WTC11 (cell line): ENCODE measurements at regions not wholly inside any gene's neighbourhood (a gene's known extent, or its start where the extent isn't known, plus 50 kb on each side); places are given as distances from the start of the nearest gene placed in this dataset.

Experiments used
- ATAC-seq: fragments of 200-7000 bp; cut with Tn5 transposase; 2 replicates; pipeline ENCODE4 v1.10.0; 2021; ENCODE audit warnings: mild to moderate bottlenecking, moderate library complexity
- CTCF ChIA-PET: fragments of 300-600 bp; sonication (Branson Sonifier 250); formaldehyde crosslinking; loops from one replicate; lab custom pipeline; 2021; ENCODE audit warnings: antibody characterized with exemption; lab: Charles Lee
- POLR2A ChIA-PET: fragments of 350-600 bp; sonication (Branson Sonifier 250); formaldehyde crosslinking; loops from one replicate; lab custom pipeline; 2021; ENCODE audit warnings: antibody characterized with exemption; lab: Charles Lee
- DNase-seq: peaks from one replicate; pipeline ENCODE4 v3.0.0; 2021; ENCODE audit warnings: low spot score
- H3K27ac Mint-ChIP-seq: 2 replicates; pipeline ENCODE4 v1.8.0; 2021; ENCODE audit warnings: mixed read lengths
- H3K27me3 Mint-ChIP-seq: 2 replicates; pipeline ENCODE4 v1.8.0; 2021; ENCODE audit warnings: low read depth, mild to moderate bottlenecking, moderate library complexity, mixed read lengths
- H3K36me3 Mint-ChIP-seq: 2 replicates; pipeline ENCODE4 v1.8.0; 2021; ENCODE audit warnings: mixed read lengths
- H3K4me1 Mint-ChIP-seq: 2 replicates; pipeline ENCODE4 v1.8.0; 2022; ENCODE audit warnings: mixed read lengths
- H3K4me3 Mint-ChIP-seq: 2 replicates; pipeline ENCODE4 v1.8.0; 2021; ENCODE audit warnings: mild to moderate bottlenecking, moderate library complexity, mixed read lengths
- H3K9me3 Mint-ChIP-seq: 2 replicates; pipeline ENCODE4 v1.8.0; 2021; ENCODE audit warnings: mixed read lengths
- ATF1 ChIP-seq: sonication (generic); formaldehyde crosslinking; IDR thresholded peaks from 2 replicates; pipeline ENCODE4 v1.8.1; 2023; ENCODE audit warnings: mild to moderate bottlenecking, moderate library complexity, missing genetic modification reagents
- EMX1 ChIP-seq: fragments of 250-450 bp; sonication (Bioruptor Pico); IDR thresholded peaks from 2 replicates; pipeline ENCODE4 v1.8.0; 2021; ENCODE audit warnings: mild to moderate bottlenecking
- ETV6 ChIP-seq: sonication (generic); formaldehyde crosslinking; IDR thresholded peaks from 2 replicates; pipeline ENCODE4 v1.8.1; 2022; ENCODE audit warnings: mild to moderate bottlenecking, missing genetic modification reagents
- GABPB1 ChIP-seq: sonication (generic); formaldehyde crosslinking; IDR thresholded peaks from 2 replicates; pipeline ENCODE4 v1.8.1; 2023; ENCODE audit warnings: mild to moderate bottlenecking, missing genetic modification reagents
- JUN ChIP-seq: sonication (generic); formaldehyde crosslinking; IDR thresholded peaks from 2 replicates; pipeline ENCODE4 v1.8.0; 2023; ENCODE audit warnings: mild to moderate bottlenecking, missing genetic modification reagents
- NFE2L1 ChIP-seq: sonication (generic); formaldehyde crosslinking; IDR thresholded peaks from 2 replicates; pipeline ENCODE4 v1.8.1; 2023; ENCODE audit warnings: missing genetic modification reagents
- PRRX2 ChIP-seq: fragments of 250-450 bp; sonication (Bioruptor Pico); IDR thresholded peaks from 2 replicates; pipeline ENCODE4 v1.8.0; 2021; ENCODE audit warnings: mild to moderate bottlenecking
- RELA ChIP-seq: sonication (generic); formaldehyde crosslinking; IDR thresholded peaks from 2 replicates; pipeline ENCODE4 v1.8.1; 2022; ENCODE audit warnings: missing genetic modification reagents, mild to moderate bottlenecking, borderline replicate concordance
- SP1 ChIP-seq: sonication (generic); formaldehyde crosslinking; conservative IDR thresholded peaks from 2 replicates; pipeline ENCODE4 v1.8.1; 2022; ENCODE audit warnings: missing genetic modification reagents
- TEAD1 ChIP-seq: sonication (generic); formaldehyde crosslinking; IDR thresholded peaks from 2 replicates; pipeline ENCODE4 v1.8.0; 2022; ENCODE audit warnings: mild to moderate bottlenecking, missing genetic modification reagents
- TEAD4 ChIP-seq: sonication (generic); formaldehyde crosslinking; IDR thresholded peaks from 2 replicates; pipeline ENCODE4 v1.8.0; 2022; ENCODE audit warnings: mild to moderate bottlenecking, missing genetic modification reagents
- TP53 ChIP-seq: sonication (generic); formaldehyde crosslinking; IDR thresholded peaks from 2 replicates; pipeline ENCODE4 v1.8.1; 2023; ENCODE audit warnings: mild to moderate bottlenecking, missing genetic modification reagents
- ZNF232 ChIP-seq: sonication (generic); formaldehyde crosslinking; IDR thresholded peaks from 2 replicates; pipeline ENCODE4 v1.8.0; 2022; ENCODE audit warnings: mild to moderate bottlenecking, missing genetic modification reagents
- ZNF416 ChIP-seq: fragments of 250-450 bp; sonication (Bioruptor Pico); IDR thresholded peaks from 2 replicates; pipeline ENCODE4 v1.9.0; 2021; ENCODE audit warnings: mild to moderate bottlenecking, inconsistent platforms
- TF ChIP-seq, protein P1 (sequence below): fragments of 250-450 bp; sonication (Bioruptor Pico); IDR thresholded peaks from 2 replicates; pipeline ENCODE4 v1.9.0; 2021; ENCODE audit warnings: mild to moderate bottlenecking, borderline replicate concordance
- TF ChIP-seq, protein P2 (sequence below): sonication (generic); formaldehyde crosslinking; conservative IDR thresholded peaks from 2 replicates; pipeline ENCODE4 v1.8.1; 2022; ENCODE audit warnings: mild to moderate bottlenecking, missing genetic modification reagents
- TF ChIP-seq, protein P3 (sequence below): sonication (generic); formaldehyde crosslinking; IDR thresholded peaks from 2 replicates; pipeline ENCODE4 v1.8.1; 2023; ENCODE audit warnings: mild to moderate bottlenecking, missing genetic modification reagents, moderate library complexity
- TF ChIP-seq, protein P4 (sequence below): sonication (generic); formaldehyde crosslinking; IDR thresholded peaks from 2 replicates; pipeline ENCODE4 v1.8.1; 2022; ENCODE audit warnings: low read depth, missing genetic modification reagents, borderline replicate concordance
- TF ChIP-seq, protein P5 (sequence below): sonication (generic); formaldehyde crosslinking; IDR thresholded peaks from 2 replicates; pipeline ENCODE4 v1.8.0; 2022; ENCODE audit warnings: missing genetic modification reagents

DNA sequence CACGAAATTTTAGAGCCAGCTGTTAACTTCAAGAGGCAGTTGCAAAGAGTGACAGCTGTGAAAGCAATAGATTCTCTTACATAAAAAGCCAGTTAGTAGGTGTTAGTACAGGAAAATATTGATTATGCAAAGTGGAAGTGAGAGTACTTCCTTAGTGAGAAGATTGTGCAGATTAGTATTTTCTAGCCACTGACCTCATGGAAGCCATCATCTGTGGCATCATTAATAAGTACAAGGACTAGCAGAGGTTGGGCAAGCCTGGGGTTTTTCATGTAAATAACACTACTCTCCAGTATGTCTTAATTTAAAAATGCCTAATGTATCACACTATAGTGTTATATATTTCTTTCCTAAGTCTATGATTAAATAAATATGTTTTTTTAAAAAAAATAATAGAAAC is 166.2 kb upstream of the DTNA start:
- Mint-ChIP-seq H3K4me1 (peaks cover 58% of the 10 kb centered on the region), H3K27ac (no peak overlapping the region), H3K36me3 (no peaks in the 10 kb centered on the region), H3K9me3 (no peaks in the 10 kb centered on the region), H3K27me3 (no peaks in the 10 kb centered on the region), H3K4me3 (no peak overlapping the region)
- ChIA-PET CTCF (no interaction called here), POLR2A (no interaction called here)
- TF ChIP-seq TEAD1 (CRISPR knock-in tag) (no peak), RELA (CRISPR knock-in tag) (no peak), ZNF232 (CRISPR knock-in tag) (no peak), ATF1 (CRISPR knock-in tag) (no peak), TP53 (CRISPR knock-in tag) (no peak), ZNF416 (CRISPR knock-in tag) (no peak), SP1 (no peak), ETV6 (CRISPR knock-in tag) (no peak), PRRX2 (CRISPR knock-in tag) (no peak), TEAD4 (CRISPR knock-in tag) (no peak), NFE2L1 (CRISPR knock-in tag) (no peak), EMX1 (no peak), JUN (CRISPR knock-in tag) (no peak), GABPB1 (CRISPR knock-in tag) (no peak)
- TF ChIP-seq, protein P1, sequence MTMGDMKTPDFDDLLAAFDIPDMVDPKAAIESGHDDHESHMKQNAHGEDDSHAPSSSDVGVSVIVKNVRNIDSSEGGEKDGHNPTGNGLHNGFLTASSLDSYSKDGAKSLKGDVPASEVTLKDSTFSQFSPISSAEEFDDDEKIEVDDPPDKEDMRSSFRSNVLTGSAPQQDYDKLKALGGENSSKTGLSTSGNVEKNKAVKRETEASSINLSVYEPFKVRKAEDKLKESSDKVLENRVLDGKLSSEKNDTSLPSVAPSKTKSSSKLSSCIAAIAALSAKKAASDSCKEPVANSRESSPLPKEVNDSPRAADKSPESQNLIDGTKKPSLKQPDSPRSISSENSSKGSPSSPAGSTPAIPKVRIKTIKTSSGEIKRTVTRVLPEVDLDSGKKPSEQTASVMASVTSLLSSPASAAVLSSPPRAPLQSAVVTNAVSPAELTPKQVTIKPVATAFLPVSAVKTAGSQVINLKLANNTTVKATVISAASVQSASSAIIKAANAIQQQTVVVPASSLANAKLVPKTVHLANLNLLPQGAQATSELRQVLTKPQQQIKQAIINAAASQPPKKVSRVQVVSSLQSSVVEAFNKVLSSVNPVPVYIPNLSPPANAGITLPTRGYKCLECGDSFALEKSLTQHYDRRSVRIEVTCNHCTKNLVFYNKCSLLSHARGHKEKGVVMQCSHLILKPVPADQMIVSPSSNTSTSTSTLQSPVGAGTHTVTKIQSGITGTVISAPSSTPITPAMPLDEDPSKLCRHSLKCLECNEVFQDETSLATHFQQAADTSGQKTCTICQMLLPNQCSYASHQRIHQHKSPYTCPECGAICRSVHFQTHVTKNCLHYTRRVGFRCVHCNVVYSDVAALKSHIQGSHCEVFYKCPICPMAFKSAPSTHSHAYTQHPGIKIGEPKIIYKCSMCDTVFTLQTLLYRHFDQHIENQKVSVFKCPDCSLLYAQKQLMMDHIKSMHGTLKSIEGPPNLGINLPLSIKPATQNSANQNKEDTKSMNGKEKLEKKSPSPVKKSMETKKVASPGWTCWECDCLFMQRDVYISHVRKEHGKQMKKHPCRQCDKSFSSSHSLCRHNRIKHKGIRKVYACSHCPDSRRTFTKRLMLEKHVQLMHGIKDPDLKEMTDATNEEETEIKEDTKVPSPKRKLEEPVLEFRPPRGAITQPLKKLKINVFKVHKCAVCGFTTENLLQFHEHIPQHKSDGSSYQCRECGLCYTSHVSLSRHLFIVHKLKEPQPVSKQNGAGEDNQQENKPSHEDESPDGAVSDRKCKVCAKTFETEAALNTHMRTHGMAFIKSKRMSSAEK, result no peak
- TF ChIP-seq, protein P2, sequence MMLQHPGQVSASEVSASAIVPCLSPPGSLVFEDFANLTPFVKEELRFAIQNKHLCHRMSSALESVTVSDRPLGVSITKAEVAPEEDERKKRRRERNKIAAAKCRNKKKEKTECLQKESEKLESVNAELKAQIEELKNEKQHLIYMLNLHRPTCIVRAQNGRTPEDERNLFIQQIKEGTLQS (CRISPR knock-in tag), result no peak
- TF ChIP-seq, protein P3, sequence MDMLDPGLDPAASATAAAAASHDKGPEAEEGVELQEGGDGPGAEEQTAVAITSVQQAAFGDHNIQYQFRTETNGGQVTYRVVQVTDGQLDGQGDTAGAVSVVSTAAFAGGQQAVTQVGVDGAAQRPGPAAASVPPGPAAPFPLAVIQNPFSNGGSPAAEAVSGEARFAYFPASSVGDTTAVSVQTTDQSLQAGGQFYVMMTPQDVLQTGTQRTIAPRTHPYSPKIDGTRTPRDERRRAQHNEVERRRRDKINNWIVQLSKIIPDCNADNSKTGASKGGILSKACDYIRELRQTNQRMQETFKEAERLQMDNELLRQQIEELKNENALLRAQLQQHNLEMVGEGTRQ (CRISPR knock-in tag), result no peak
- TF ChIP-seq, protein P4, sequence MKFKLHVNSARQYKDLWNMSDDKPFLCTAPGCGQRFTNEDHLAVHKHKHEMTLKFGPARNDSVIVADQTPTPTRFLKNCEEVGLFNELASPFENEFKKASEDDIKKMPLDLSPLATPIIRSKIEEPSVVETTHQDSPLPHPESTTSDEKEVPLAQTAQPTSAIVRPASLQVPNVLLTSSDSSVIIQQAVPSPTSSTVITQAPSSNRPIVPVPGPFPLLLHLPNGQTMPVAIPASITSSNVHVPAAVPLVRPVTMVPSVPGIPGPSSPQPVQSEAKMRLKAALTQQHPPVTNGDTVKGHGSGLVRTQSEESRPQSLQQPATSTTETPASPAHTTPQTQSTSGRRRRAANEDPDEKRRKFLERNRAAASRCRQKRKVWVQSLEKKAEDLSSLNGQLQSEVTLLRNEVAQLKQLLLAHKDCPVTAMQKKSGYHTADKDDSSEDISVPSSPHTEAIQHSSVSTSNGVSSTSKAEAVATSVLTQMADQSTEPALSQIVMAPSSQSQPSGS (CRISPR knock-in tag), result no peak
- TF ChIP-seq, protein P5, sequence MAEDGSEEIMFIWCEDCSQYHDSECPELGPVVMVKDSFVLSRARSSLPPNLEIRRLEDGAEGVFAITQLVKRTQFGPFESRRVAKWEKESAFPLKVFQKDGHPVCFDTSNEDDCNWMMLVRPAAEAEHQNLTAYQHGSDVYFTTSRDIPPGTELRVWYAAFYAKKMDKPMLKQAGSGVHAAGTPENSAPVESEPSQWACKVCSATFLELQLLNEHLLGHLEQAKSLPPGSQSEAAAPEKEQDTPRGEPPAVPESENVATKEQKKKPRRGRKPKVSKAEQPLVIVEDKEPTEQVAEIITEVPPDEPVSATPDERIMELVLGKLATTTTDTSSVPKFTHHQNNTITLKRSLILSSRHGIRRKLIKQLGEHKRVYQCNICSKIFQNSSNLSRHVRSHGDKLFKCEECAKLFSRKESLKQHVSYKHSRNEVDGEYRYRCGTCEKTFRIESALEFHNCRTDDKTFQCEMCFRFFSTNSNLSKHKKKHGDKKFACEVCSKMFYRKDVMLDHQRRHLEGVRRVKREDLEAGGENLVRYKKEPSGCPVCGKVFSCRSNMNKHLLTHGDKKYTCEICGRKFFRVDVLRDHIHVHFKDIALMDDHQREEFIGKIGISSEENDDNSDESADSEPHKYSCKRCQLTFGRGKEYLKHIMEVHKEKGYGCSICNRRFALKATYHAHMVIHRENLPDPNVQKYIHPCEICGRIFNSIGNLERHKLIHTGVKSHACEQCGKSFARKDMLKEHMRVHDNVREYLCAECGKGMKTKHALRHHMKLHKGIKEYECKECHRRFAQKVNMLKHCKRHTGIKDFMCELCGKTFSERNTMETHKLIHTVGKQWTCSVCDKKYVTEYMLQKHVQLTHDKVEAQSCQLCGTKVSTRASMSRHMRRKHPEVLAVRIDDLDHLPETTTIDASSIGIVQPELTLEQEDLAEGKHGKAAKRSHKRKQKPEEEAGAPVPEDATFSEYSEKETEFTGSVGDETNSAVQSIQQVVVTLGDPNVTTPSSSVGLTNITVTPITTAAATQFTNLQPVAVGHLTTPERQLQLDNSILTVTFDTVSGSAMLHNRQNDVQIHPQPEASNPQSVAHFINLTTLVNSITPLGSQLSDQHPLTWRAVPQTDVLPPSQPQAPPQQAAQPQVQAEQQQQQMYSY (CRISPR knock-in tag), result no peak
- DNase-seq (no peak), ATAC-seq (no peak)
